ENCODE measurements at regions not wholly inside any gene's neighbourhood (a gene's known extent, or its start where the extent isn't known, plus 50 kb on each side); places are given as distances from the start of the nearest gene placed in this dataset.

GRCh38 chr3:18572809-18573208 is 147.7 kb upstream of the SATB1 start:
- no peaks in the 10 kb centered on the region for H3K79me2 ChIP-seq (ENCODE audit: insufficient read depth, low read length)
- H3K27me3 ChIP-seq (ENCODE audit: insufficient read depth, low read length) = no peaks in the 10 kb centered on the region
- H3K4me2 ChIP-seq (ENCODE audit: low read length) = no peak overlapping the region
- TF ChIP-seq EZH2 (IDR thresholded peaks at IDR 0.05; ENCODE audit: borderline replicate concordance, low read length) = no peak
- TF ChIP-seq CTCF (IDR thresholded peaks at IDR 0.05; ENCODE audit: low read length) = no peak
- no peak overlapping the region for H3K9ac ChIP-seq (ENCODE audit: low read length)
- no peaks in the 10 kb centered on the region for H3K9me3 ChIP-seq (ENCODE audit: low read length)
- no peaks in the 10 kb centered on the region for H4K20me1 ChIP-seq (ENCODE audit: insufficient read depth, low read length)
- no peak overlapping the region for H3K27ac ChIP-seq (ENCODE audit: low read depth, low read length, poor library complexity, severe bottlenecking)
- no peaks in the 10 kb centered on the region for H3K9me2 ChIP-seq (ENCODE audit: low read depth, low read length)
- no peaks in the 10 kb centered on the region for H3F3A ChIP-seq (ENCODE audit: insufficient read depth, low read length)
- H2AFZ ChIP-seq (ENCODE audit: low read length) = no peak overlapping the region
- H3K36me3 ChIP-seq (ENCODE audit: insufficient read depth, low read length) = no peaks in the 10 kb centered on the region
- H3K4me3 ChIP-seq (ENCODE audit: low read depth, low read length, poor library complexity, severe bottlenecking) = no peak overlapping the region
- no peaks in the 10 kb centered on the region for H3K4me1 ChIP-seq (ENCODE audit: insufficient read depth, low read length, severe bottlenecking)

DNA sequence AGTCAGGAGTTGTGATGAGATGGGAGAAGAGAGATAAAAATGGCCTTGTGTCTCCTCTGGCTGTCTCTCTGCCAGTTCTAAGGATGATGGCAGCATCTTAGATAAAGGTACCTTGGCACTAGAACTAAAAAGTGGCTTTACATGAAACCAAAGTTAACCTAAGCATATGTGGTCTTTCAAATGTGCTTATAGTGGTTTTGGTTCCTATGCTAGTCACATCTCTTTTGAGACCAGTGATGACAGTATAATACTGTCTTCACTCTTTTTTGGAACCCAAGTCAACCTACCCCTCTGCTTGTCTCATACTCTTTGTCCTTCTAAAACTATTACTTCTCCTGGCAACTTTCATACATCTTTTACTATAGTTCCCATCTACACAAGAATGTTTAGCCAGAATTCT is 142.2 kb upstream of the SATB1 start:
- Histone ChIP-seq H3K27me3 (ENCODE audit: insufficient read depth, low read length) (no peaks in the 10 kb centered on the region), H3K9ac (ENCODE audit: low read length) (no peak overlapping the region), H3K27ac (ENCODE audit: low read depth, low read length, poor library complexity, severe bottlenecking) (no peak overlapping the region), H3K4me1 (ENCODE audit: insufficient read depth, low read length, severe bottlenecking) (no peaks in the 10 kb centered on the region), H3K4me3 (ENCODE audit: low read depth, low read length, poor library complexity, severe bottlenecking) (no peak overlapping the region), H2AFZ (ENCODE audit: low read length) (no peak overlapping the region), H4K20me1 (ENCODE audit: insufficient read depth, low read length) (no peaks in the 10 kb centered on the region), H3F3A (ENCODE audit: insufficient read depth, low read length) (no peaks in the 10 kb centered on the region), H3K36me3 (ENCODE audit: insufficient read depth, low read length) (no peaks in the 10 kb centered on the region), H3K9me3 (ENCODE audit: low read length) (no peaks in the 10 kb centered on the region), H3K79me2 (ENCODE audit: insufficient read depth, low read length) (no peaks in the 10 kb centered on the region), H3K4me2 (ENCODE audit: low read length) (no peak overlapping the region), H3K9me2 (ENCODE audit: low read depth, low read length) (no peaks in the 10 kb centered on the region)
- TF ChIP-seq EZH2 (IDR thresholded peaks at IDR 0.05; ENCODE audit: borderline replicate concordance, low read length) (no peak), CTCF (IDR thresholded peaks at IDR 0.05; ENCODE audit: low read length) (no peak)

DNA sequence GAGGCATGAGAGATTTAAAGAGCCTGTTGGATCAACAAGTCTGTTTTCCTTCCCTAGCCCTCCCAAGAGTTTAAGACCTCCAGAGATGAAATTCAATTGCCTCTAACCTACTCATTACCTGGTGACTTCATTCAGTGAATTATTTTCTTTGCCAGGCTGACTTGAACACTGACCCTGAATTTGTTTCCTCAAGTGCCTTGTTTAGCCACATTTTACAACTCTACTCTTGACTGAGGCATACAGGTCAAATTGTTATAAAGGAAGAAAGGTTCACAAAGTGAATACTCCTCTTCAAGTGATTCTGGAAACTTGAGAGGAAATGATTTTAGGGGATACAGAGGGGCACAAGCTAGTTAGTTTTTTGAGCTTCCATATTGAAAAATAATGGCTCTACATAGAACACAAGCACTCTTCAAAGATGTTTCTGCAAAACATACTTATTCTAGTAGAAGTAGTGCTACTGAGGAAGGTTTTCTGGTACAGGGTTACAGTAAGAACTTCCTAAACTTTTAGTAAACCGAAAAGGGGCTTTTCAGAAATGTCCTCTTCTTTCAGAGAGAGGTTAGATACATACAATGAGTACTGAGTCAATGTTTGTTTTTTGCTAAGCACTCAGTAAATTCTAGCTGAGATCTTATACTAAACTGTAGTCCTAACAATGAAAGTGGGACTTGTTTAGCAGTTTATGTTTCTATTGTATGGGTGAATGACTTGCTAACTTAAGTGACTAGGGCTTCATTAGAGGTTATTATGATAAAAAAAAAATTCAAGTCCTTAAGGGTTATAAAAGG is 137.4 kb upstream of the SATB1 start:
- Histone ChIP-seq H4K20me1 (ENCODE audit: insufficient read depth, low read length) (no peaks in the 10 kb centered on the region), H3K4me3 (ENCODE audit: low read depth, low read length, poor library complexity, severe bottlenecking) (no peak overlapping the region), H3K4me2 (ENCODE audit: low read length) (no peak overlapping the region), H3K9ac (ENCODE audit: low read length) (no peak overlapping the region), H3K79me2 (ENCODE audit: insufficient read depth, low read length) (no peaks in the 10 kb centered on the region), H3K27me3 (ENCODE audit: insufficient read depth, low read length) (no peaks in the 10 kb centered on the region), H3K9me2 (ENCODE audit: low read depth, low read length) (no peaks in the 10 kb centered on the region), H3K9me3 (ENCODE audit: low read length) (no peaks in the 10 kb centered on the region), H3K4me1 (ENCODE audit: insufficient read depth, low read length, severe bottlenecking) (peaks cover 12% of the 10 kb centered on the region), H3K36me3 (ENCODE audit: insufficient read depth, low read length) (no peaks in the 10 kb centered on the region), H2AFZ (ENCODE audit: low read length) (no peak overlapping the region), H3F3A (ENCODE audit: insufficient read depth, low read length) (no peaks in the 10 kb centered on the region), H3K27ac (ENCODE audit: low read depth, low read length, poor library complexity, severe bottlenecking) (no peak overlapping the region)
- no peak for TF ChIP-seq EZH2 (IDR thresholded peaks at IDR 0.05; ENCODE audit: borderline replicate concordance, low read length)
